Hematopoietic multipotent progenitor cell treated with erythropoietin and hydrocortisone succinate and interleukin-3 and kit ligand, for 4 days (in vitro differentiated cells): ENCODE measurements at regions not wholly inside any gene's neighbourhood (a gene's known extent, or its start where the extent isn't known, plus 50 kb on each side); places are given as distances from the start of the nearest gene placed in this dataset.
"Not testable (repeated sequence)": the region's sequence is repeated elsewhere in the genome, so short reads cannot be mapped to it uniquely, and the experiment has no call there.

Experiments used
- DNase-seq: peaks from one replicate; pipeline ENCODE4 v3.0.0-alpha.2; 2015

- no peak for DNase-seq
Observed at GRCh38 chr1:190837888-190838287, 360.2 kb upstream of the BRINP3 start.

GRCh38 chr1:190847166-190847565 lies 369.5 kb upstream of the BRINP3 start:
- no peak for DNase-seq

DNA sequence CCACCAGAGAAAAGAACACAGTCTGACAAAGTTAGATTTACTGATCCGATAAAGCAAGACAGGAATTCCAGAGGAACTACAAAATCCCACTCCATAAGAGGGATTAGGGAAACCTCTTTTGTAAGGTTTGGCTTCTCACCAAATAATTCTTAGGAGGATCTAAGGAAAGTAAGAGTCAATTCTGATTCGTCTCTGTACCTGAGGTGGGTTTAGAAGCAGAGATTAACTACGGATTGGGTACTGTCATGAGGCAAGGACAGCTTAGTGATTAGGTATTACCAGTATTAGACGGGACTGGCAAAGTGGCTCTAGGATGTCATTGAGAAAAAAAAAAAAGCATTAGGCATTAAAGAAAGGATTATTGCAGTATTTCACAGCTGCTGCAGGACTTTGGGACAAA lies 371.7 kb upstream of the BRINP3 start:
- no peak for DNase-seq

DNA sequence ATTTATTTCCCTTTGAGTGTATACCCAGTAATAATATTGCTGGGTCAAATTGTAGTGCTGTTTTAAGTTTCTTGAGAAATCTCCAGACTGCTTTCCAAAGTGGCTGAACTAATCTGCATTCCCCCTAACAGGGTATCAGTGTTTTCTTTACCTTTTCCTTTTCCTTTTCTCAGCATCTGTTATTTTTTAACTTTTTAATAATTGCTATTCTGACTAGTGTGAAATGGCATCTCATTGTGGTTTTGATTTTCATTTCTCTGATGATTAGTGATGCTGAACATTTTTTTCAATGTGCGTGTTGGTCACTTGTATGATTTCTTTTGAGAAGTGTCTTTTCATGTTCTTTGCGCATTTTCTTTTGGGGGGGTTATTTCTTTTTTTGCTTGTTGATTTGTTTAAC lies 374.9 kb upstream of the BRINP3 start:
- no peak for DNase-seq

DNA sequence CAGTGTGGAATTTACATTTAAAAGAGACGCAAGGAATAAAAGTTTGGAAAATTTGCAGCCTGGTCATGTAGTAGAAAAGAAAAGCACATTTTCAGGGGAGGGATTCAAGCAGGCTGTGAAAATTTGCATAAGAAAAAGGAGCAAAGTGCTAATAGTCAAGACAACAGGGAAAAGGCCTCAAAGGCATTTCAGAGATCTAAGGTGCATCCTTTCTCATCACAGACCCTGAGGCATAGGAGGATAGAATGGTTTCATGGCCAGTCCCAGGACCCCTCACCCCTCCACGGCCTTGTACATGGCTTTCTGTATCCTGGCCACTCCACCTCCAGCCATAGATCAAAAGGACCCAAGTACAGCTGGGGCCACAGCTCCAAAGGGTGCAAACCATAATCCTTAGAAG lies 380.5 kb upstream of the BRINP3 start:
- no peak for DNase-seq

DNA sequence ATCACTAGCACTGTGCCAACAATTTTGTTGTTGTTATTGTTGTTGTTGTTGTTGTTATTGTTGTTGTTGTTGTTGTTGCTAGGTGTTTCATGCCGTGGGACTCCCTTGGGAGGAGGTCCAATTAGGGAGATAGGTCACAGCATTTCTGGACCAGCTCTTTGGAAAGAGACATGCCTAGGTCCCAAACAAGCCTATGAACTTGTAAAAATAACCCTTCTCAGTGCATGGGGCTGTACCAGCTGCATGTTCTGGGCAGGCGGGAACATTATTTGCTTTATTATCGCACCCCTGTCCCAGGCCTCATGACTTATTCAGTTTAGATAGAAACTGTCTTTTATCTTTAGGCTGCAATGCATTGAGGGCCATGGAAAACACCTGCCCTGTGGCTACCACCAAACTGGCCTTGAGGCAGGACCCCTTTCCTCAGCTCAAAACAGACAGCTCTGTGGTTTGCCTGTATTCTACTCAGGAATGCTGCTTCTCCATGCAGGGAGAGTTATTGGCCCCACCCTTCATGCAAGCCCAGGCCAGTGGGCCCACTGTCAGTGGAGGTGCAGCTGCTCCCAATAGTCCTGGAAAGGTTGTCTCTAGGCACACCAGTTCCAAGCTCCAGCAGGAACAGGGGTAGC lies 386.5 kb upstream of the BRINP3 start:
- DNase-seq, result no peak

DNA sequence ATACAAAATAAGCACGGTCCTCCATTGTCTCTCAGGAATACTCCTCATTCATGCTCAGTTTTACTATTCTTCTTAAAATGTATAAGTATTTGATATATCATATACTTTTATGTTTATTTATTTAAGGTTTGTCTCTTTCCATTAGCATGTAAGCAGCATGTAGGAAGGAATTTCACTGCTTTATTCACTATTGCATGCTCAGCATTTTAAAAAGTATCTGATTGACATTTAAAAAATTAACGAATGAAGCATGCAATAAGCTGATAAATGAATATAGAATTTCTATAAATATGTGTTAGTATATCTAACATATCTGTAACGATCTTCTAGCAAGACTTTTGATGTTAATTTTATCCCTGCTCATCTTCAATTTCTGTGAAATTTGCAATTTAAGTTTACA lies 402.7 kb upstream of the BRINP3 start:
- no peak for DNase-seq

DNA sequence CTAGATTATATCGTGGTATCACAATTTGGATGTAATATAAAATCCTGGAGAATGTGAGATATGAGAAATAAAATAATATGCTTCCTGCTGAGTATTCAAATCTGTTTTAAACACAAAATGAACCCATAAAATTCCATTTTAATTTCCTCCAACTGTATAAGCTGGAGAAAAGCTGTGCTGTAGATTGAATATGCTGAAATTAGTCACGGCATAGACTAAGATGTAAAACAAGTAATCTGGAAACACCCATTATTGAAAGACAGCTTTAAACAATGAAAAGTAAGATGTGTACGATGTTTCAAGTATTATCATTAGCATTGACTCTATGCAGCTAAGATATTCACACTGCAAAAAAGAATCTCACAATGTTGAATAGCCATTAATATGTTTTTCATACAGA lies 403.4 kb upstream of the BRINP3 start:
- no peak for DNase-seq

DNA sequence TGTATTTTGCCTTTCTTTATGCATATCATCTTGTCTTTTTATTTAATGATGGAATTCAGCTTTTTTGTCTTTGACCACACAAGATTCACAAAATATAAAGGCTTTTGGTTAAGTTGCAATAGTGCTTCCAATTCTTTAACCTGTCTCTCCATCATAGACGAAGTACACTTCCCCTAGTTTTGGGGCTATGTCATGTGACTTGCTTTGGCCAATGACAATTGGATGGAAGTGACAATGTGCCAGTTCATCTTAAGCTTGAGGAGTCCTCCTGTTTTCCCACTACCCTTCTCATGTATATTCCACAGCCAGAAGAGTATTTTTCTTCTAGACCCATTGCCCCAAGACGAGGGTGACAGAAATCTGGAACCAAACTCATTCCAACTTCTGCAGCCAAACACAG lies 419.6 kb upstream of the BRINP3 start:
- DNase-seq, result no peak

GRCh38 chr1:190904091-190904695 lies 426.5 kb upstream of the BRINP3 start:
- DNase-seq, result no peak

GRCh38 chr1:190906206-190906725 lies 428.6 kb upstream of the BRINP3 start:
- no peak for DNase-seq

GRCh38 chr1:190908246-190908645 lies 430.6 kb upstream of the BRINP3 start:
- DNase-seq, result no peak

GRCh38 chr1:190908691-190909090 lies 431.0 kb upstream of the BRINP3 start:
- DNase-seq, result no peak

DNA sequence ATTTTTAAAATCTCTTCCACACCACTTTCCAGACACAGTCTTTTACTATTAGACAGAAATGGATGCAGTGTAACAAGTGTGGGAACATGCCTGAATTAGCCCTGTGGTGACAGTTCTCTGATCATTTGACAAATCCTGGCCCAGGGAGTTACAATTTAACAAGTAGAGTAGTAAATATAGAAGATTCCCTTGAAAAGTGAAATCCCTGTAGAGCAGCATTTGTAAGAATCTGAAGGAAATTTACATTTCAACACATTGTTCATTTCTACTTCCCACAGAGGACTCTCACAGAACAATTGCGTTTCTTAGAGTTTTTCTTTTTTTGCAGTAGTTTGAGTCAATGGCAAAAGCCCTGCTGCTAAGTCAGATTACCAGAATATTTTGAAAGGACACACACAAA lies 458.3 kb upstream of the BRINP3 start:
- DNase-seq, result no peak

GRCh38 chr1:190936337-190936736 lies 458.7 kb upstream of the BRINP3 start:
- no peak for DNase-seq

GRCh38 chr1:190940951-190941350 lies 463.3 kb upstream of the BRINP3 start:
- no peak for DNase-seq

DNA sequence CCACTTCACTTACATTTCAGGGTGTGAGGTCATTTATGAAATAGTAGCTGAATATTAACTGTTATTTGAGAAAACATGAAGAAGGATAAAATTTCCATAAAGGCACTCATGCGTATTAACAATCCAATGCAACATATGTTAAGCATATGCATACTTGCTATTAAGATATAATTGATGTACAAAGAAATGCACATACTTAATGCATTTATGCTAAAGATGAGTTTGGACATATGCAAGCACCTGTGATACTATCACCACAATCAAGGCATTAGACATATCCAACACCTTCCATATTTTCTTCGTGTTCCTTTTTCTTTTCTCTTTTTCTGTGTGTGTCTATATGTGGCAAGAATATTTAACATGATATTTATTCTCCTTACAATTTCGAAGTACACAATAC lies 464.8 kb upstream of the BRINP3 start:
- no peak for DNase-seq

DNA sequence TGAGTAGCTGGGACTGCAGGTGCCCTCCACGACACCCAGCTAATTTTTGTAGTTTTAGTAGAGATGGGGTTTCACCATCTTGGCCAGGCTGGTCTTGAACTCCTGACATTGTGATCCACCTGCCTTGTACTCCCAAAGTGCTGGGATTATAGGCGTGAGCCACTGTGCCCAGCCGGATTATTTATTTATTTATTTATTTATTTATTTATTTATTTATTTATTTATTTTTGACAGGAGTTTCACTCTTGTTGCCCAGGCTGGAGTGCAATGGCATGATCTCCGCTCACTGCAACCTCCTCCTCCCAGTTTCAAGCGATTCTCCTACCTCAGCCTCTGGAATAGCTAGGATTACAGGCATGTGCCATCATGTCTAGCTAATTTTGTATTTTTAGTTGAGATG lies 466.1 kb upstream of the BRINP3 start:
- DNase-seq, result not testable (repeated sequence)

DNA sequence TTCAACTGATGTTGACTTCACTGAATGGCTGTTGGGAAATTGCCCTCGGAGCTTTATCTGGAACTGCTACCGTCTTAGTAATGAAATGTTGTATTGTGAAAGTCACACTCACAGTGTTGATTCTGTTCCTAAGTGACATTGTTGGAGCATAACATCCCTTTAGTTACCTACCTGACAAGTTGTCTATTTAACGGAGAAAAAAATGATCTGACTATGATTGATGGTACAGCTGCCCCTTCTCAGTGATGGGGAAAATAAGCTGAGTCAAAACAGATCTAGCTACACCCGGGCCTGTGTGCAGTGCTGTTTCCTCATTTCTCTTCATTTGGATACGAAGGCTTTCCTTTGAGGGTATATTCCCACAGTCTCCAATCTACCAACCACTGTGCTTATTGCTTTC lies 472.3 kb upstream of the BRINP3 start:
- no peak for DNase-seq

DNA sequence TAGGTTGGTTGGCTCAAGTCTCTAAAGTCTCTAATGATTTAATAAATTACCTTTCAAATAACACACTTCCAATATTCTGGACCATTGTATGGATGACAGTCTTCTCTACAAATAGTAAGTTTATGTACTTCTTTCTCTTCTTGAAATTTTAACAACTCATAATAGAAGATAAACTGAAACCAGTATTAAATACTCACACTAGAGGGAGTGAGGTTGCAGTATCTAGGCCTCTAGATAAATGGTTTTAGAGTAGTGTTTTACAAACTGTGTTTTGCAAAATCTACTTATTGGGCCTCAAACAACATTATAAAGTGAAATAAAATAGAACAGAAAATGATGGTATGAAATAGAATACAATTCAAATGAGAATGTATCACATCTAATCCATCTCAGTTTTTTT lies 479.9 kb upstream of the BRINP3 start:
- peak; percentile 13 for DNase-seq

DNA sequence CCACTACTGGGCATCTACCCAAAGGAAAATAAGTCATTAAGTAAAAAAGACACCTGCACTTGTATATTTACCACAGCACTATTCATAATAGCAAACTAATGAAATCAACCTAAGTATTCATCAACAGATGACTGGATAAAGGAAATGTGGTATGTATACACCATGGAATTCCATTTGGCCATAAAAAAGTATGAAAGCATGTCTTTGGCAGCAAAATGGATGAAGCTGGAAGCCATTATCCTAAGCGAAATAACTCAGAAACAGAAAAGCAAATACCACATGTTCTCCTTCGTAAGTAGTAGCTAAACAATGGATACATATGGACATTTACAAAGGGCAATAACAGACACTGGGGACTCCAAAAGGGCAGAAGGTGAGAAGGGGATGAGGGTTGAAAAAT lies 485.7 kb upstream of the BRINP3 start:
- no peak for DNase-seq

GRCh38 chr1:190975827-190976226 lies 498.2 kb upstream of the BRINP3 start:
- peak; percentile 33 for DNase-seq

DNA sequence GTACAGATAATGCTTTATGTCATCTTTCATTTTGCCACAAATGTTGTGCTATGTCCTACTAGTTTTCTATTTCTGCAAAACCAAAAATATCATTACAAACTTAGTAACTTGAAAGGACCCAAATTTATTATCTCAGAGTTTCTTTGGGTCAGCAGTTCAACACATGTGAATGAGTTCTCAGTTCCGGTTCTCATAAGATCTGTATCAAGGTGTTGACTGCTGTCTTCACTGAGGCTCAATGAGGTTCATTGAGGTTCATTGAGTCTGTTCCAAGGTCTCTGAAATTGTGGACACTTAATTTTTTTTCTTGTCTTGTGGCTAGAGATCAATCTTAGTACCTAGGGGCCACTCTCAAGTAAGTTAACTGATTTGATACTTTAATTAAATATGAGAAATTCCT lies 525.1 kb upstream of the BRINP3 start:
- DNase-seq, result no peak

- no peak for DNase-seq
Observed at GRCh38 chr1:191016765-191017164, 539.1 kb upstream of the BRINP3 start.

GRCh38 chr1:191022856-191023255 lies 545.2 kb upstream of the BRINP3 start:
- DNase-seq, result no peak
